Epidermal melanocyte (primary cell): ENCODE measurements at regions not wholly inside any gene's neighbourhood (a gene's known extent, or its start where the extent isn't known, plus 50 kb on each side); places are given as distances from the start of the nearest gene placed in this dataset.
"Not testable (repeated sequence)": the region's sequence is repeated elsewhere in the genome, so short reads cannot be mapped to it uniquely, and the experiment has no call there.

ENCODE experiments used
- DNase-seq: peaks from one replicate; pipeline ENCODE4 v3.0.0; 2011; ENCODE audit warnings: low spot score; ENCODE audit not compliant: insufficient read length

- no peak for DNase-seq
Measured at GRCh38 chr2:107548216-107548615, 278.5 kb upstream of the RGPD4 start.

- DNase-seq = no peak
Measured at GRCh38 chr2:107553046-107553445, 273.6 kb upstream of the RGPD4 start.

- DNase-seq = no peak
Measured at GRCh38 chr2:107553539-107553938, 273.2 kb upstream of the RGPD4 start.

DNA sequence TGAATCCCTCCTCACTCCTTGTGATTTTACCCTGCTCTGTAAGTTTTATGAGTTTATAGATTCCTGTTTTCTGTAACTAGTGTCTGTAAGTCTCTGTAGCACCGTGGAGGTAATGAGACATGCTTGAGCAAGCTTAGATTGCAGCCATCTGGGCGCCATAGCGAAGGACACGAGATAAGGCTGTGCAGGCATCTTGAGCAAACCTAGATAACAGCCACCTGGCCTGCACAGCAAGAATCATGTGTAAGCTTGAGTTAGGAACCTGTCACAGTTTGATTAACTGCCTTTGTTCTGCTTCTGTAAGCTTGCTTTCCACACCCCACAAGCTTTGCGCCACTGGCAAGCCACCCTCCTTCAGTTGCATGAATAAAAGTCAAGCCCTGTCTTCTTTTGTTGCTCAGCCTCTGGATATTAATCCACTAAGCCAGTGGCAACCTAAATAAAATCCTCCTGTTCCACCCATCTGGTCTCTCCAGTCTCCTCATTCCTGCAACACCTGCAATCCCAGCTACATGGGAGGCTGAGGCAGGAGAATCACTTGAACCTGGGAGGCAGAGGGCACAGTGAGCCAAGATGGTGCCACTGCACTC lies 270.6 kb upstream of the RGPD4 start:
- DNase-seq = no peak

GRCh38 chr2:107558295-107558694 lies 268.4 kb upstream of the RGPD4 start:
- no peak for DNase-seq

DNA sequence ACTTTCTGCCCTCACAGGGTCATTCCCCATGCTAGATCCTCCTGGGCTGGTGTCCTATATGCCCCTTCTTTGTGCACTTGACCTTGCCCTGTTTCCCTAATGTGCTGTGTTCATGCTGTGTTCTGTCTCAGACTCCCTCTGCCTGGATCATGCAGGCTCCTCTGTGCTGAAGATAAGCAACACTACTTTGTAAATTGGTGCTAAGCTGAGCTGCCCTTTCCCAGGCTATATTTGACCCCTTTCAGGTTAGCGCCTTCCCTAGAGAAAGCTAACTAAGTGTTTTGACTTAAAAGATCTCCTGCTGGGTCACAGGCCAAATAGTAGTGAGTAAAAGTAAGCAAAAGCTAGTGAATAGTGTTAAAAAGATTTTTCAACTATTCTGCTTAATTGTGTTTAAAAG lies 257.2 kb upstream of the RGPD4 start:
- no peak for DNase-seq

GRCh38 chr2:107570876-107571275 lies 255.8 kb upstream of the RGPD4 start:
- no peak for DNase-seq

- DNase-seq = not testable (repeated sequence)
Measured at GRCh38 chr2:107572890-107573289, 253.8 kb upstream of the RGPD4 start.

GRCh38 chr2:107576991-107577390 lies 249.7 kb upstream of the RGPD4 start:
- no peak for DNase-seq

DNA sequence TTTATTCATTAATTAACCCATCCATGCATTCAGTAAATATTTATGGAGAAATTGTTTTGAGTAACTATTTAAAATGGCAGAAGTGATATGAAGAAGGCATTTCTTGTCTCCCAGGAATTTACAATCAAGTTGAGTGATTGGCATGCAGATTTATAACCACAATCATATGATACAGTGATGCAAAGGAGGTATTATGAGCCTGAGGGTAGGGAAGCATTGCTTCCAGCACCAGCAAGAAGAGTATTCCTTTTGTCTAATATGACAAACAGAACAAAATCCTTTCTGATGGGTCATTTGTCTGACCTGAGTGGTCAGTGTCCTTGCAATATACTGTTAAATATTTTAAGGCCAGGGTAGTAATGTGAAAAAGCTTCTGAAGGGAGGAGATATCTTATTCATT lies 244.2 kb upstream of the RGPD4 start:
- DNase-seq = no peak

GRCh38 chr2:107584577-107584976 lies 242.1 kb upstream of the RGPD4 start:
- no peak for DNase-seq

DNA sequence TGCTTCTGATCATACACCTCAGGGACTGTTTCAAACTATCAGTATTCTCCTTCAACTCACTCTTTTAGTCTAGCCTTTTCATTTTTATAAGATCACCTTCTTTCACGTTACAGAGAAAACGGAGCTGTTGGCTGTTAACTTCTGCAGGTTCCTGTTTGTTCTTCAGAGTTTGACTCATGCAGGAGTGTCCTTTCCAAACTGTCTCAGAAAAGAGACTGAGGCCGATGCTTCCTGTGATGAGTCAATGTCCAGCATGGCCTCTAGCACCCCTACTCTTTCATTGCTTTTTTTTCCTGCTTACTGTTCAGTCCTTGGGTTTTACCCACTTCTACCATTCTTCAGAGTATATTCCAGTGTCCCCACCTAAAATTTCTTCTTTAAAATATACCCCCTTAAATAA lies 240.8 kb upstream of the RGPD4 start:
- DNase-seq = no peak

DNA sequence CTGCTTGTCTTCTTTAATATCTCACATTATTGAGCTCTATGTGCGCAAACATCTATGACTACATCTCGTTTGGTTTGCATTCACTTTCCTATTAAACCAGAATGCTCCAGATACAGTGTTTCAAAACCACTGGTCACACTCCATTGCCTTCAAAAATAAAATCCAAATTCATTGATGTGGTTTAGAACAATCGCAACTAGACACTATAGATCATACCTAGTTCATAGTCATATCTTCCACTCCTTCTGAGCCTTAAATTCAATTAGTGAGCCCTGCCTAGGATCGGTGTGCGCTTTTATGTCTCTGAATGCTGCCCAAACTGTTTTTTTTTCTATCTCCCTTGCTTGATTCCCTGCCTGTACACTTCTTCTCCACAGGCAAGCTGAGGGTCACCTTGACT lies 238.5 kb upstream of the RGPD4 start:
- no peak for DNase-seq

DNA sequence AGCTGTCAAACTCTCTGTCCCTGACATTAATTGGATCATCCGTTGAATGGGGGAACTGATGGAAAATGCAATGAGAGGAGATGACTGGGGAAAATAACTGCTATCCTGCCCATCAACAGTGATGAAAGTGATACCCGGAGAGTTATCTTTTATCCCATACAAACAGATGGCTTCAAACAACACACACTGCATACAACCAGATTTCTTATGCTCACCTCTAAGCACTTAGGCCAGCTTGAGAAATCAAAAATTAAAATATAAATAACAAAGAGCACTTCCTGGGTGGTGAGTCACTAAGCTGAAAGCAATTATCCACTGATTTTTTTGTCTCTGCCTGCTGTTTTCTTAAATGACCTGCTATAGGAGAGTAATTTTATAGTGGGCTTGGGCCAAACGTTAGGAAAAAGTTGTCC lies 237.6 kb upstream of the RGPD4 start:
- no peak for DNase-seq

DNA sequence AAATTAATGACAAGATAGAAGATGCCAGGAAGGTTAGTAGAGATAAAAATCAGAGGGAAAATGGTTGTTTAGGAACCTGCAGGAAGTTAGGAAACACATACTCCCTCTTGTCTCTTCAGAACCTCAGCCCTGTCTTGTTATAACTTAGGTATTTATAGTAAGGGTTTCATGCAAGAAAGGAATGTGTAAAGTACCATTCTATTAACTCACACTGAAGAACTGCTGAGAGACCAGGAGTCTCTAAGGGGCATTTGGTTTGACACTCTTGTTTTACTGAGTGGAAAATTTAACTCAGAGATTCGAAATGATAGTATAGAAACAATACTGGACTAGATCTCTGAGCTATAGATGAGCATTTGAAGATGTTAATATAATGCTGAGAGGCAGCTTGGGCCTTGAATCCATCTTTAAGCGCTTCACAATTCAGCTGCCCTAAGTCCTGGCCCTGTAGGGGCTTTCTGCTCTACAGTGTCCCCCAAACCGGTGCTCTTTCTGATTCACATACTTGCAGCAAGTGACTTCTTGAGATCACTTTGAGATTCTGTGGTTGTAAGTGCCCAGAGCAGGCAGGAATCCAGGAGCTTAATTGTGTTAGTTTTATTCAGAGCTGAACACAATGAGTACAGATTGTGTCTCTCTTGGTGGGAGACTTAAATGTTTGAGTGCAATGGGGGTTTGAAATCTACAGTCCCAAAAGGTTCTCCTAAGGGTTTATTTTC lies 235.0 kb upstream of the RGPD4 start:
- no peak for DNase-seq

- DNase-seq = no peak
Measured at GRCh38 chr2:107592280-107592624, 234.4 kb upstream of the RGPD4 start.

GRCh38 chr2:107595285-107595684 lies 231.4 kb upstream of the RGPD4 start:
- no peak for DNase-seq

GRCh38 chr2:107595749-107596148 lies 230.9 kb upstream of the RGPD4 start:
- no peak for DNase-seq

DNA sequence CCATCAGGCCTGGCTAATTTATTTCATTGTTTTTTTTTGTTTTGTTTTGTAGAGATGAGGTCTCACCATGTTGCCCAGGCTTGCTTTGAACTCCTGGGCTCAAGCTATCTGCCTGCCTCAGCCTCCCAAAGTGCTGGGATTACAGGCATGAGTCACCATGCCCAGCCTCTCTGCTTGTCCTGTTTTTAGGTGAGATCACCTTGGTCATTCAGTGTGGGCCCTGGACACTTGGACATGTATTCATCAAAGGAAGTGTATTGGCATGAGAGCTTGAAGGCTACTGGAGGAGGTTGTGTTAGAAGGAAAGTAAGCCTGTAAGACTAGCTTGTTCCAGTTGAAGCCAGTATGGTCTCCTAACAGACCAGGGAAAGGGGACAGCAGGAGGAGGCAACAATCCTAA lies 229.2 kb upstream of the RGPD4 start:
- no peak for DNase-seq

GRCh38 chr2:107602801-107603200 lies 223.9 kb upstream of the RGPD4 start:
- DNase-seq = no peak

- no peak for DNase-seq
Measured at GRCh38 chr2:107607054-107607453, 219.6 kb upstream of the RGPD4 start.

DNA sequence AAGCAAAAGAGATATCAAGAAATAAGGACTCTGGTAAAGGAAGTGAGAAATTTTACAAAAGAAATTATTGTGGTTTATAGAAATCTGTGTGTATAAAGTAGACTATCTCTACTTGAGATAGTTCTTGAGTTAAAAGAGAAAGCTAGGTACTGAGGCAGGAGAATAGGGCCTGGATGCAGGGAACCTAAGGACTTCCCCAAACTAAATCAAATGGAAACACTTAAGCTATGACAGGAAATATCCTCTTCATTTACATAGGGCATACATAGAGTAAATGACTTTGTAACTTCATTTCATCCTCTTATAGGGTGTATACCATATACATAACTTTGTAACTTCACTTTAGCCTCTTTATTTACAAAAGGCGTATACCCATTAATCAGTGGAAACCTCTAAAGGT lies 219.2 kb upstream of the RGPD4 start:
- no peak for DNase-seq

DNA sequence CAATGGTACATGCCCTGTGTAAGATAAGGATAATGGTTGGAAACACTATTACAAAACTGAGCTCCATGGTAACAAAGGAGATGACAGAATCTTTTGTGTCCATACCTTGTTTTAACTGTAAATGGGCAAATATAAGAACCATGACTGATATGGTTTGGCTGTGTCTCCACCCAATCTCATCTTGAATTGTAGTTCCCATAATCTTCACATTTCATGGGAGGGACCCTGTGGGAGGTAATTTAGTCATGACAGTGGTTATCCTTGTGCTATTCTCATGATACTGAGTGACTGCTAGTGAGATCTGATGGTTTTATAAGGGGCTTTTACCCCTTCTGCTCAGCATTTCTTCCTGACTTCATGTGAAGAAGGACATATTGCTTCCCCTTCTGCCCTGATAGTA lies 211.7 kb upstream of the RGPD4 start:
- no peak for DNase-seq

- no peak for DNase-seq
Measured at GRCh38 chr2:107618769-107619168, 207.9 kb upstream of the RGPD4 start.
